Spleen (tissue), 7 donors: ENCODE measurements at regions not wholly inside any gene's neighbourhood (a gene's known extent, or its start where the extent isn't known, plus 50 kb on each side); places are given as distances from the start of the nearest gene placed in this dataset.

ENCODE experiments used
- POLR2A ChIP-seq, 3 donors: fragments of 450-650 bp; IDR thresholded peaks; one replicate each; pipeline ENCODE4 v1.5.1; 2017; ENCODE audit warnings: antibody characterized with exemption in 3 of 3, mild to moderate bottlenecking in 1 of 3
- TF ChIP-seq, protein P1 (sequence below), 11 experiments: fragments of 200-600 bp in 7 of 11; fragments of 450-650 bp in 4 of 11; sonication (generic) in 4 of 11; IDR thresholded peaks in 8 of 11; conservative IDR thresholded peaks in 3 of 11; 1 replicate in 7 of 11; 2 replicates in 4 of 11; pipeline versions ENCODE4 v1.4.0 to v1.8.0; 2016 to 2021; ENCODE audit warnings: antibody characterized with exemption in 11 of 11, inconsistent platforms in 4 of 11, mild to moderate bottlenecking in 1 of 11
- donor health status: DM: no; HTN: no; CAD: no; lungs with moderate emphysema.
- donor health status: DM: no; HTN: no; CAD: no.
- donor health status: DM: no; HTN: no; CAD: no.

DNA sequence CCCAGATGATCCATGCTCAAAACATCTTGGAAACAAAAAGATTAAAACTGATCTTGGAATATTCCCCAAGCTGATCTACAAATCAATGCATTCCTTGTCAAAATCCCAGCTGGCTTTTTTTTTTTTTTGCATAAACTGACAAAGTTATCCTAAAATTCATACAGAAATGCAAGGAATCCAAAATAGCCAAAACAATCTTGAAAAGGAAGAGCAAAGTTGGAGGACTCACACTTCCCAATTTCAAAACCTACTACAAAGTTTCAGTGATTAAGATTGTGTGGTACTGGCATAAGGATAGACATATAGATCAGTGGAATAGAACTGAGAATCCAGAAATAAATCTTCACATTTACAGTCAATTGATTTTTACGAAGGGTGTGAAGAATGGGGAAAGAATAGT lies 306.8 kb upstream of the MGAT5 start:
- TF ChIP-seq, protein P1, sequence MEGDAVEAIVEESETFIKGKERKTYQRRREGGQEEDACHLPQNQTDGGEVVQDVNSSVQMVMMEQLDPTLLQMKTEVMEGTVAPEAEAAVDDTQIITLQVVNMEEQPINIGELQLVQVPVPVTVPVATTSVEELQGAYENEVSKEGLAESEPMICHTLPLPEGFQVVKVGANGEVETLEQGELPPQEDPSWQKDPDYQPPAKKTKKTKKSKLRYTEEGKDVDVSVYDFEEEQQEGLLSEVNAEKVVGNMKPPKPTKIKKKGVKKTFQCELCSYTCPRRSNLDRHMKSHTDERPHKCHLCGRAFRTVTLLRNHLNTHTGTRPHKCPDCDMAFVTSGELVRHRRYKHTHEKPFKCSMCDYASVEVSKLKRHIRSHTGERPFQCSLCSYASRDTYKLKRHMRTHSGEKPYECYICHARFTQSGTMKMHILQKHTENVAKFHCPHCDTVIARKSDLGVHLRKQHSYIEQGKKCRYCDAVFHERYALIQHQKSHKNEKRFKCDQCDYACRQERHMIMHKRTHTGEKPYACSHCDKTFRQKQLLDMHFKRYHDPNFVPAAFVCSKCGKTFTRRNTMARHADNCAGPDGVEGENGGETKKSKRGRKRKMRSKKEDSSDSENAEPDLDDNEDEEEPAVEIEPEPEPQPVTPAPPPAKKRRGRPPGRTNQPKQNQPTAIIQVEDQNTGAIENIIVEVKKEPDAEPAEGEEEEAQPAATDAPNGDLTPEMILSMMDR (IDR thresholded peaks at IDR 0.05 in 8 of 11, conservative IDR thresholded peaks at IDR 0.05 in 3 of 11): no peak
- TF ChIP-seq POLR2A (IDR thresholded peaks at IDR 0.05): no peak
